K562 (cell line): ENCODE measurements at regions not wholly inside any gene's neighbourhood (a gene's known extent, or its start where the extent isn't known, plus 50 kb on each side); places are given as distances from the start of the nearest gene placed in this dataset.

Experiments used
- POLR2AphosphoS2 ChIP-seq: IDR thresholded peaks from 2 replicates; pipeline ENCODE4 v1.6.1; 2012; ENCODE audit warnings: low read length, improper control_type of control experiment
- ZKSCAN1 ChIP-seq: fragments of 150-350 bp; IDR thresholded peaks from 2 replicates; pipeline ENCODE4 v1.6.1; 2016; ENCODE audit warnings: low read depth, low read length
- ZNF253 ChIP-seq: fragments of 250-450 bp; sonication (Bioruptor Pico); conservative IDR thresholded peaks from 2 replicates; pipeline ENCODE4 v1.6.1; 2021; ENCODE audit warnings: mild to moderate bottlenecking
- ZNF311 ChIP-seq: fragments of 250-450 bp; sonication (Bioruptor Pico); IDR thresholded peaks from 2 replicates; pipeline ENCODE4 v1.4.0; 2020; ENCODE audit warnings: mild to moderate bottlenecking, moderate library complexity
- ZSCAN29 ChIP-seq: fragments of 450-650 bp; IDR thresholded peaks from 2 replicates; pipeline ENCODE4 v1.6.1; 2017
- TF ChIP-seq, protein P1 (sequence below), 2 experiments: fragments of 450-650 bp in 1 of 2; IDR thresholded peaks; 2 replicates each; pipeline ENCODE4 v1.6.1; 2011 to 2017; ENCODE audit warnings: low read depth in 2 of 2, antibody characterized with exemption in 1 of 2, borderline replicate concordance in 1 of 2, low read length in 1 of 2, mild to moderate bottlenecking in 1 of 2, mixed read lengths in 1 of 2; ENCODE audit not compliant: control insufficient read depth in 1 of 2
- TF ChIP-seq, protein P2 (sequence below): sonication (generic); formaldehyde crosslinking; IDR thresholded peaks from 2 replicates; pipeline ENCODE4 v1.8.1; 2023; ENCODE audit warnings: mild to moderate bottlenecking, missing genetic modification reagents
- TF ChIP-seq, protein P3 (sequence below): fragments of 200-800 bp; sonication (Bioruptor generic); IDR thresholded peaks from 2 replicates; pipeline ENCODE4 v1.6.1; 2017; ENCODE audit warnings: missing genetic modification characterization, missing compliant biosample characterization

DNA sequence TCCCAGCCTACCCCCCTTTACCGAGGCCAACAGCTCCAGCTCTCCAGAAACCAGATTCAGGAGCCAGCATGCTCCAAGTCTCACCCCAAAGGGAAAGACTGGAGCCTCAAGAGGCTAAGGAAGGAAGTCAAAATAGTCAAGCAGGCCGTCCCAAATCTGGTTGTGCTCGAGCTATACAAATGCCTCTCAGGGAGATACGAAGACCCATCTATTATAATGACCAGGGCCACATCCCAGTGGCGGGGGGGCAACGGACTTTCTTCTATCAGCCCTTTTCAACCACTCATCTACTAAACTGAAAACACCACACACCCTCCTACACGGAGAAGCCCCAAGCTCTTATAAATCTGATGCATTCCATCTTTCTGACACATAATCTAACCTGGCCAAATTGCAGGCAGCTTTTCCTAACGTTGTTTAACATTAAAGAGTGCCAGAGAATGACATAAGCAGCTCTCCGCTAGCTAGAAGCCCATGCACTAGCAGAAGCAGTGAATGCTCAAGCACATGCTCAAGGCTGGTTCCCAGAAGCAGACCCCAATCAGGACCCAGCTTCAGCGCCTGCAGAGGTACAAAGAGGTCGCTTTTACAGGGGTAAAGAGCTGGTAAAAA is 104.6 kb upstream of the ZNF98 start (continued):
- TF ChIP-seq, protein P1, sequence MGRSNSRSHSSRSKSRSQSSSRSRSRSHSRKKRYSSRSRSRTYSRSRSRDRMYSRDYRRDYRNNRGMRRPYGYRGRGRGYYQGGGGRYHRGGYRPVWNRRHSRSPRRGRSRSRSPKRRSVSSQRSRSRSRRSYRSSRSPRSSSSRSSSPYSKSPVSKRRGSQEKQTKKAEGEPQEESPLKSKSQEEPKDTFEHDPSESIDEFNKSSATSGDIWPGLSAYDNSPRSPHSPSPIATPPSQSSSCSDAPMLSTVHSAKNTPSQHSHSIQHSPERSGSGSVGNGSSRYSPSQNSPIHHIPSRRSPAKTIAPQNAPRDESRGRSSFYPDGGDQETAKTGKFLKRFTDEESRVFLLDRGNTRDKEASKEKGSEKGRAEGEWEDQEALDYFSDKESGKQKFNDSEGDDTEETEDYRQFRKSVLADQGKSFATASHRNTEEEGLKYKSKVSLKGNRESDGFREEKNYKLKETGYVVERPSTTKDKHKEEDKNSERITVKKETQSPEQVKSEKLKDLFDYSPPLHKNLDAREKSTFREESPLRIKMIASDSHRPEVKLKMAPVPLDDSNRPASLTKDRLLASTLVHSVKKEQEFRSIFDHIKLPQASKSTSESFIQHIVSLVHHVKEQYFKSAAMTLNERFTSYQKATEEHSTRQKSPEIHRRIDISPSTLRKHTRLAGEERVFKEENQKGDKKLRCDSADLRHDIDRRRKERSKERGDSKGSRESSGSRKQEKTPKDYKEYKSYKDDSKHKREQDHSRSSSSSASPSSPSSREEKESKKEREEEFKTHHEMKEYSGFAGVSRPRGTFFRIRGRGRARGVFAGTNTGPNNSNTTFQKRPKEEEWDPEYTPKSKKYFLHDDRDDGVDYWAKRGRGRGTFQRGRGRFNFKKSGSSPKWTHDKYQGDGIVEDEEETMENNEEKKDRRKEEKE (IDR thresholded peaks at IDR 0.05; ENCODE audit: borderline replicate concordance in 1 of 2, control insufficient read depth in 1 of 2, low read depth in 2 of 2, low read length in 1 of 2): no peak
- TF ChIP-seq ZKSCAN1 (no peak), ZNF311 (CRISPR knock-in tag) (no peak), ZNF253 (CRISPR knock-in tag) (no peak), ZSCAN29 (no peak), POLR2AphosphoS2 (no peak)
- TF ChIP-seq, protein P2, sequence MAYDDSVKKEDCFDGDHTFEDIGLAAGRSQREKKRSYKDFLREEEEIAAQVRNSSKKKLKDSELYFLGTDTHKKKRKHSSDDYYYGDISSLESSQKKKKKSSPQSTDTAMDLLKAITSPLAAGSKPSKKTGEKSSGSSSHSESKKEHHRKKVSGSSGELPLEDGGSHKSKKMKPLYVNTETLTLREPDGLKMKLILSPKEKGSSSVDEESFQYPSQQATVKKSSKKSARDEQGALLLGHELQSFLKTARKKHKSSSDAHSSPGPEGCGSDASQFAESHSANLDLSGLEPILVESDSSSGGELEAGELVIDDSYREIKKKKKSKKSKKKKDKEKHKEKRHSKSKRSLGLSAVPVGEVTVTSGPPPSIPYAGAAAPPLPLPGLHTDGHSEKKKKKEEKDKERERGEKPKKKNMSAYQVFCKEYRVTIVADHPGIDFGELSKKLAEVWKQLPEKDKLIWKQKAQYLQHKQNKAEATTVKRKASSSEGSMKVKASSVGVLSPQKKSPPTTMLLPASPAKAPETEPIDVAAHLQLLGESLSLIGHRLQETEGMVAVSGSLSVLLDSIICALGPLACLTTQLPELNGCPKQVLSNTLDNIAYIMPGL (CRISPR knock-in tag): no peak
- TF ChIP-seq, protein P3, sequence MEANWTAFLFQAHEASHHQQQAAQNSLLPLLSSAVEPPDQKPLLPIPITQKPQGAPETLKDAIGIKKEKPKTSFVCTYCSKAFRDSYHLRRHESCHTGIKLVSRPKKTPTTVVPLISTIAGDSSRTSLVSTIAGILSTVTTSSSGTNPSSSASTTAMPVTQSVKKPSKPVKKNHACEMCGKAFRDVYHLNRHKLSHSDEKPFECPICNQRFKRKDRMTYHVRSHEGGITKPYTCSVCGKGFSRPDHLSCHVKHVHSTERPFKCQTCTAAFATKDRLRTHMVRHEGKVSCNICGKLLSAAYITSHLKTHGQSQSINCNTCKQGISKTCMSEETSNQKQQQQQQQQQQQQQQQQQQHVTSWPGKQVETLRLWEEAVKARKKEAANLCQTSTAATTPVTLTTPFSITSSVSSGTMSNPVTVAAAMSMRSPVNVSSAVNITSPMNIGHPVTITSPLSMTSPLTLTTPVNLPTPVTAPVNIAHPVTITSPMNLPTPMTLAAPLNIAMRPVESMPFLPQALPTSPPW (CRISPR knock-in tag): no peak
